K562 (cell line): ENCODE measurements at regions not wholly inside any gene's neighbourhood (a gene's known extent, or its start where the extent isn't known, plus 50 kb on each side); places are given as distances from the start of the nearest gene placed in this dataset.

Experiments
- ASH1L ChIP-seq: fragments of 450-650 bp; IDR thresholded peaks from 2 replicates; pipeline ENCODE4 v1.6.1; 2018; ENCODE audit warnings: borderline replicate concordance, mild to moderate bottlenecking, low read depth; ENCODE audit not compliant: partially characterized antibody
- CEBPG ChIP-seq, 3 experiments: fragments of 200-800 bp in 1 of 3; sonication (Bioruptor generic) in 1 of 3; sonication (generic) in 1 of 3; formaldehyde crosslinking in 1 of 3; IDR thresholded peaks in 2 of 3; conservative IDR thresholded peaks in 1 of 3; 2 replicates each; pipeline versions ENCODE4 v1.6.1 to v1.8.0; 2016 to 2022; ENCODE audit warnings: missing compliant biosample characterization in 2 of 3, missing genetic modification characterization in 2 of 3, mild to moderate bottlenecking in 1 of 3, missing genetic modification reagents in 1 of 3
- CHD1 ChIP-seq: fragments of 200-600 bp; sonication (generic); IDR thresholded peaks from one replicate; pipeline ENCODE4 v1.6.1; 2012; ENCODE audit warnings: mild to moderate bottlenecking, moderate library complexity, low read length, inconsistent platforms
- DIDO1 ChIP-seq: fragments of 450-650 bp; IDR thresholded peaks from 2 replicates; pipeline ENCODE4 v1.6.1; 2016; ENCODE audit warnings: low read depth, missing biosample characterization, missing genetic modification characterization
- DPF2 ChIP-seq: fragments of 450-650 bp; IDR thresholded peaks from 2 replicates; pipeline ENCODE4 v1.6.1; 2016
- ERF ChIP-seq: fragments of 450-650 bp; formaldehyde crosslinking; IDR thresholded peaks from 2 replicates; pipeline ENCODE4 v1.4.0; 2020; ENCODE audit warnings: mild to moderate bottlenecking, mixed read lengths
- EWSR1 ChIP-seq: fragments of 450-650 bp; IDR thresholded peaks from 2 replicates; pipeline ENCODE4 v1.6.1; 2018; ENCODE audit warnings: borderline replicate concordance, mild to moderate bottlenecking, low read depth, moderate library complexity; ENCODE audit not compliant: partially characterized antibody
- FOXP1 ChIP-seq: sonication (generic); formaldehyde crosslinking; IDR thresholded peaks from 2 replicates; pipeline ENCODE4 v1.8.0; 2022; ENCODE audit warnings: mild to moderate bottlenecking, missing genetic modification reagents
- HCFC1 ChIP-seq: IDR thresholded peaks from 2 replicates; pipeline ENCODE4 v1.6.1; 2012; ENCODE audit warnings: low read depth, low read length, improper control_type of control experiment
- HLTF ChIP-seq: fragments of 450-650 bp; IDR thresholded peaks from 2 replicates; pipeline ENCODE4 v1.6.1; 2016
- KHSRP ChIP-seq: fragments of 450-650 bp; IDR thresholded peaks from 2 replicates; pipeline ENCODE4 v1.6.1; 2017
- MBD2 ChIP-seq: sonication (generic); IDR thresholded peaks from 2 replicates; pipeline ENCODE4 v1.6.1; 2016; ENCODE audit warnings: low read depth, borderline replicate concordance
- MCM5 ChIP-seq: fragments of 450-650 bp; IDR thresholded peaks from 2 replicates; pipeline ENCODE4 v1.6.1; 2016; ENCODE audit warnings: low read depth
- MED1 ChIP-seq: sonication (generic); formaldehyde crosslinking; IDR thresholded peaks from 2 replicates; pipeline ENCODE4 v1.8.1; 2023; ENCODE audit warnings: missing genetic modification reagents, borderline replicate concordance
- MTA1 ChIP-seq: fragments of 450-650 bp; IDR thresholded peaks from 2 replicates; pipeline ENCODE4 v1.6.1; 2017; ENCODE audit warnings: borderline replicate concordance
- NFIC ChIP-seq: fragments of 450-650 bp; IDR thresholded peaks from 2 replicates; pipeline ENCODE4 v1.6.1; 2017; ENCODE audit warnings: mild to moderate bottlenecking, inconsistent platforms
- PBX2 ChIP-seq, 2 experiments: IDR thresholded peaks in 1 of 2; conservative IDR thresholded peaks in 1 of 2; 2 replicates each; pipeline ENCODE4 v1.6.1; 2016; ENCODE audit warnings: low read depth in 2 of 2, mild to moderate bottlenecking in 1 of 2, missing compliant biosample characterization in 1 of 2, missing genetic modification characterization in 1 of 2, moderate library complexity in 1 of 2
- SMAD2 ChIP-seq: fragments of 150-350 bp; IDR thresholded peaks from 2 replicates; pipeline ENCODE4 v1.6.1; 2014; ENCODE audit warnings: low read depth, mild to moderate bottlenecking, low read length
- SRSF3 ChIP-seq: fragments of 200-400 bp; formaldehyde crosslinking; IDR thresholded peaks from 2 replicates; pipeline ENCODE4 v1.6.1; 2016; ENCODE audit warnings: mild to moderate bottlenecking, low read length, moderate library complexity; ENCODE audit not compliant: insufficient read depth
- STAT5B ChIP-seq: fragments of 250-450 bp; sonication (Bioruptor Pico); IDR thresholded peaks from 2 replicates; pipeline ENCODE4 v1.8.0; 2021; ENCODE audit warnings: mild to moderate bottlenecking, inconsistent platforms
- TEAD1 ChIP-seq, 2 experiments: fragments of 450-650 bp in 1 of 2; sonication (generic) in 1 of 2; formaldehyde crosslinking; IDR thresholded peaks; 2 replicates each; pipeline versions ENCODE4 v1.4.0 to v1.8.0; 2020 to 2022; ENCODE audit warnings: mild to moderate bottlenecking in 2 of 2, missing genetic modification reagents in 1 of 2
- ZBTB17 ChIP-seq: fragments of 450-650 bp; formaldehyde crosslinking; IDR thresholded peaks from 2 replicates; pipeline ENCODE4 v1.4.0; 2020; ENCODE audit warnings: mild to moderate bottlenecking
- ZBTB8A ChIP-seq: fragments of 450-650 bp; IDR thresholded peaks from 2 replicates; pipeline ENCODE4 v1.6.1; 2018; ENCODE audit warnings: mild to moderate bottlenecking, moderate library complexity; ENCODE audit not compliant: partially characterized antibody
- ZKSCAN8 ChIP-seq: fragments of 200-800 bp; sonication (Bioruptor generic); IDR thresholded peaks from 2 replicates; pipeline ENCODE4 v1.6.1; 2016; ENCODE audit warnings: missing genetic modification characterization, missing compliant biosample characterization
- ZNF140 ChIP-seq: fragments of 250-450 bp; sonication (Bioruptor Pico); IDR thresholded peaks from 2 replicates; pipeline ENCODE4 v1.8.0; 2021; ENCODE audit warnings: moderate library complexity, mild to moderate bottlenecking, inconsistent platforms
- ZNF165 ChIP-seq: fragments of 250-450 bp; sonication (Bioruptor Pico); IDR thresholded peaks from 2 replicates; pipeline ENCODE4 v1.4.0; 2020; ENCODE audit warnings: borderline replicate concordance
- ZNF655 ChIP-seq: fragments of 250-450 bp; sonication (Bioruptor Pico); IDR thresholded peaks from 2 replicates; pipeline ENCODE4 v1.5.0; 2021
- ZNF696 ChIP-seq: fragments of 250-450 bp; sonication (Bioruptor Pico); conservative IDR thresholded peaks from 2 replicates; pipeline ENCODE4 v1.4.0; 2020; ENCODE audit warnings: mild to moderate bottlenecking, moderate library complexity
- ZSCAN29 ChIP-seq: fragments of 450-650 bp; IDR thresholded peaks from 2 replicates; pipeline ENCODE4 v1.6.1; 2017

GRCh38 chr4:126916049-126916625 is 716.6 kb upstream of the INTU start (continued):
- TF ChIP-seq MTA1 (peak; percentile 33; the same call in 1 of the 2 replicates), ERF (CRISPR knock-in tag) (no peak), DIDO1 (tag) (no peak), DPF2 (peak; percentile 43; the same call in 1 of the 2 replicates), HLTF (no peak), ASH1L (no peak), ZNF696 (CRISPR knock-in tag) (no peak), TEAD1 (CRISPR knock-in tag; IDR thresholded peaks at IDR 0.05) (no peak), SRSF3 (no peak), KHSRP (no peak), FOXP1 (CRISPR knock-in tag) (no peak), EWSR1 (no peak), MBD2 (no peak), ZSCAN29 (no peak), ZNF655 (CRISPR knock-in tag) (no peak), MED1 (CRISPR knock-in tag) (no peak), ZBTB17 (CRISPR knock-in tag) (no peak), ZNF140 (CRISPR knock-in tag) (no peak), CHD1 (no peak), MCM5 (no peak), ZBTB8A (no peak), SMAD2 (no peak), STAT5B (CRISPR knock-in tag) (no peak), HCFC1 (no peak), ZKSCAN8 (CRISPR knock-in tag) (no peak), CEBPG (CRISPR knock-in tag; IDR thresholded peaks at IDR 0.05) (no peak), CEBPG (tag; conservative IDR thresholded peaks at IDR 0.05 in 1 of 2, IDR thresholded peaks at IDR 0.05 in 1 of 2) (0 out of 4 replicates have a peak, but pooled peaks of 1 of the 2 experiments have one; percentile 46), ZNF165 (CRISPR knock-in tag) (no peak), PBX2 (CRISPR knock-in tag; IDR thresholded peaks at IDR 0.05; ENCODE audit: low read depth) (no peak), PBX2 (tag; conservative IDR thresholded peaks at IDR 0.05; ENCODE audit: low read depth) (no peak), NFIC (0 out of 2 replicates have a peak, but pooled peaks have one; percentile 5)
